ENCODE measurements at regions not wholly inside any gene's neighbourhood (a gene's known extent, or its start where the extent isn't known, plus 50 kb on each side); places are given as distances from the start of the nearest gene placed in this dataset.
"Not testable (repeated sequence)": the region's sequence is repeated elsewhere in the genome, so short reads cannot be mapped to it uniquely, and the experiment has no call there.

- Histone ChIP-seq H3K9ac (ENCODE audit: low read depth, low read length) (no peak overlapping the region), H3K4me1 (ENCODE audit: insufficient read depth, low read length) (no peaks in the 10 kb centered on the region), H3K36me3 (ENCODE audit: insufficient read depth, low read length) (no peaks in the 10 kb centered on the region), H3K9me3 (ENCODE audit: control insufficient read depth, insufficient read depth, low read length) (peaks cover 13% of the 10 kb centered on the region; the same call in 1 of the 2 replicates)
These were observed 147.1 kb upstream of the ZNF618 start for GRCh38 chr9:113728989-113729388.

GRCh38 chr9:113734826-113735225 lies 141.3 kb upstream of the ZNF618 start:
- Histone ChIP-seq H3K9ac (ENCODE audit: low read depth, low read length) (no peak overlapping the region), H3K36me3 (ENCODE audit: insufficient read depth, low read length) (no peaks in the 10 kb centered on the region), H3K9me3 (ENCODE audit: control insufficient read depth, insufficient read depth, low read length) (peaks cover 12% of the 10 kb centered on the region; the same call in 1 of the 2 replicates), H3K4me1 (ENCODE audit: insufficient read depth, low read length) (0 out of 2 replicates have a peak, but pooled peaks cover 3% of the 10 kb centered on the region)

GRCh38 chr9:113737517-113738271 lies 138.4 kb upstream of the ZNF618 start:
- Histone ChIP-seq H3K9me3 (ENCODE audit: control insufficient read depth, insufficient read depth, low read length) (no peaks in the 10 kb centered on the region), H3K36me3 (ENCODE audit: insufficient read depth, low read length) (no peaks in the 10 kb centered on the region)

GRCh38 chr9:113738496-113738892 lies 137.6 kb upstream of the ZNF618 start:
- Histone ChIP-seq H3K36me3 (ENCODE audit: insufficient read depth, low read length) (no peaks in the 10 kb centered on the region), H3K9me3 (ENCODE audit: control insufficient read depth, insufficient read depth, low read length) (no peaks in the 10 kb centered on the region), H3K4me1 (ENCODE audit: insufficient read depth, low read length) (peaks cover 12% of the 10 kb centered on the region; the same call in 1 of the 2 replicates), H3K9ac (ENCODE audit: low read depth, low read length) (no peak overlapping the region)

More at GRCh38 chr9:113737517-113738271, 138.4 kb upstream of the ZNF618 start:
- H3K4me1 ChIP-seq (ENCODE audit: insufficient read depth, low read length) = peaks cover 6% of the 10 kb centered on the region; the same call in 1 of the 2 replicates
- H3K9ac ChIP-seq (ENCODE audit: low read depth, low read length) = no peak overlapping the region

GRCh38 chr9:113738893-113739604 lies 137.1 kb upstream of the ZNF618 start:
- Histone ChIP-seq H3K4me1 (ENCODE audit: insufficient read depth, low read length) (peaks cover 12% of the 10 kb centered on the region; the same call in 1 of the 2 replicates), H3K9me3 (ENCODE audit: control insufficient read depth, insufficient read depth, low read length) (no peaks in the 10 kb centered on the region), H3K9ac (ENCODE audit: low read depth, low read length) (no peak overlapping the region), H3K36me3 (ENCODE audit: insufficient read depth, low read length) (no peaks in the 10 kb centered on the region)

- H3K9ac ChIP-seq (ENCODE audit: low read depth, low read length); H3K9me3 ChIP-seq (ENCODE audit: control insufficient read depth, insufficient read depth, low read length); H3K36me3 ChIP-seq (ENCODE audit: insufficient read depth, low read length): not testable (repeated sequence)
- peaks cover 12% of the 10 kb centered on the region; the same call in 1 of the 2 replicates for H3K4me1 ChIP-seq (ENCODE audit: insufficient read depth, low read length)
These were observed 136.3 kb upstream of the ZNF618 start for GRCh38 chr9:113739605-113740507.

GRCh38 chr9:113740508-113741500 lies 135.3 kb upstream of the ZNF618 start:
- H3K9me3 ChIP-seq (ENCODE audit: control insufficient read depth, insufficient read depth, low read length); H3K9ac ChIP-seq (ENCODE audit: low read depth, low read length); H3K36me3 ChIP-seq (ENCODE audit: insufficient read depth, low read length): not testable (repeated sequence)
- H3K4me1 ChIP-seq (ENCODE audit: insufficient read depth, low read length) = peaks cover 12% of the 10 kb centered on the region; the same call in 1 of the 2 replicates

GRCh38 chr9:113741886-113742854 lies 133.9 kb upstream of the ZNF618 start:
- no peaks in the 10 kb centered on the region for H3K9me3 ChIP-seq (ENCODE audit: control insufficient read depth, insufficient read depth, low read length)
- H3K9ac ChIP-seq (ENCODE audit: low read depth, low read length) = no peak overlapping the region
- H3K4me1 ChIP-seq (ENCODE audit: insufficient read depth, low read length) = peaks cover 12% of the 10 kb centered on the region; the same call in 1 of the 2 replicates
- no peaks in the 10 kb centered on the region for H3K36me3 ChIP-seq (ENCODE audit: insufficient read depth, low read length)

GRCh38 chr9:113742878-113743277 lies 133.2 kb upstream of the ZNF618 start:
- Histone ChIP-seq H3K4me1 (ENCODE audit: insufficient read depth, low read length) (peaks cover 12% of the 10 kb centered on the region; the same call in 1 of the 2 replicates), H3K9ac (ENCODE audit: low read depth, low read length) (no peak overlapping the region), H3K36me3 (ENCODE audit: insufficient read depth, low read length) (no peaks in the 10 kb centered on the region), H3K9me3 (ENCODE audit: control insufficient read depth, insufficient read depth, low read length) (peaks cover 3% of the 10 kb centered on the region; the same call in 1 of the 2 replicates)

- Histone ChIP-seq H3K4me1 (ENCODE audit: insufficient read depth, low read length) (peaks cover 9% of the 10 kb centered on the region; the same call in 1 of the 2 replicates), H3K9ac (ENCODE audit: low read depth, low read length) (no peak overlapping the region), H3K9me3 (ENCODE audit: control insufficient read depth, insufficient read depth, low read length) (peaks cover 3% of the 10 kb centered on the region; the same call in 1 of the 2 replicates), H3K36me3 (ENCODE audit: insufficient read depth, low read length) (no peaks in the 10 kb centered on the region)
These were observed 129.6 kb upstream of the ZNF618 start for GRCh38 chr9:113746486-113746885.

- no peak overlapping the region for H3K9ac ChIP-seq (ENCODE audit: low read depth, low read length)
- H3K36me3 ChIP-seq (ENCODE audit: insufficient read depth, low read length) = no peaks in the 10 kb centered on the region
- H3K4me1 ChIP-seq (ENCODE audit: insufficient read depth, low read length) = 0 out of 2 replicates have a peak, but pooled peaks cover 2% of the 10 kb centered on the region
- peaks cover 3% of the 10 kb centered on the region; the same call in 1 of the 2 replicates for H3K9me3 ChIP-seq (ENCODE audit: control insufficient read depth, insufficient read depth, low read length)
These were observed 128.0 kb upstream of the ZNF618 start for GRCh38 chr9:113748135-113748534.

- Histone ChIP-seq H3K9ac (ENCODE audit: low read depth, low read length) (no peak overlapping the region), H3K36me3 (ENCODE audit: insufficient read depth, low read length) (no peaks in the 10 kb centered on the region), H3K9me3 (ENCODE audit: control insufficient read depth, insufficient read depth, low read length) (no peaks in the 10 kb centered on the region), H3K4me1 (ENCODE audit: insufficient read depth, low read length) (peaks cover 13% of the 10 kb centered on the region; the same call in 1 of the 2 replicates)
These were observed 122.5 kb upstream of the ZNF618 start for GRCh38 chr9:113753398-113754119.

All from ES-I3 (cell line).